KMS-11 (cell line): ENCODE measurements at regions not wholly inside any gene's neighbourhood (a gene's known extent, or its start where the extent isn't known, plus 50 kb on each side); places are given as distances from the start of the nearest gene placed in this dataset.

Source experiments
- H2AFZ ChIP-seq: fragments of 200-600 bp; sonication (generic); 2 replicates; pipeline ENCODE4 v1.6.1; 2016; ENCODE audit warnings: antibody characterized with exemption, mixed run types, low read depth
- H3K27ac ChIP-seq: fragments of 200-600 bp; sonication (generic); 2 replicates; pipeline ENCODE4 v1.6.1; 2016; ENCODE audit warnings: mild to moderate bottlenecking, mixed run types
- H3K27me3 ChIP-seq: fragments of 200-600 bp; sonication (generic); 2 replicates; pipeline ENCODE4 v1.6.1; 2017; ENCODE audit warnings: mild to moderate bottlenecking, low read depth, mixed run types, moderate library complexity; ENCODE audit not compliant: insufficient read depth
- H3K36me3 ChIP-seq: fragments of 200-600 bp; sonication (generic); 2 replicates; pipeline ENCODE4 v1.6.1; 2017; ENCODE audit warnings: mild to moderate bottlenecking, mixed run types; ENCODE audit not compliant: insufficient read depth
- H3K4me1 ChIP-seq: fragments of 200-600 bp; sonication (generic); 2 replicates; pipeline ENCODE4 v1.6.1; 2016; ENCODE audit warnings: mild to moderate bottlenecking, low read depth, mixed run types; ENCODE audit not compliant: poor library complexity, severe bottlenecking
- H3K4me2 ChIP-seq: fragments of 200-600 bp; sonication (generic); 2 replicates; pipeline ENCODE4 v1.7.0; 2016; ENCODE audit warnings: mild to moderate bottlenecking, mixed run types
- H3K4me3 ChIP-seq: fragments of 200-600 bp; sonication (generic); IDR thresholded peaks from 2 replicates; pipeline ENCODE4 v1.6.1; 2017; ENCODE audit warnings: low read depth, low read length, mixed read lengths; ENCODE audit not compliant: insufficient read depth
- H3K79me2 ChIP-seq: fragments of 200-600 bp; sonication (generic); 2 replicates; pipeline ENCODE4 v1.6.1; 2016; ENCODE audit warnings: low read depth, mixed run types; ENCODE audit not compliant: insufficient read depth
- H3K9ac ChIP-seq: fragments of 200-600 bp; sonication (generic); 2 replicates; pipeline ENCODE4 v1.6.1; 2016; ENCODE audit warnings: mild to moderate bottlenecking, mixed run types
- H4K20me1 ChIP-seq: fragments of 200-600 bp; sonication (generic); 2 replicates; pipeline ENCODE4 v1.6.1; 2016; ENCODE audit warnings: mild to moderate bottlenecking, mixed run types; ENCODE audit not compliant: insufficient read depth
- CTCF ChIP-seq: fragments of 200-600 bp; sonication (generic); conservative IDR thresholded peaks from 2 replicates; pipeline ENCODE4 v1.6.1; 2017; ENCODE audit warnings: low read depth, mild to moderate bottlenecking, antibody characterized with exemption, low read length, moderate library complexity, mixed read lengths

GRCh38 chr11:127224276-127224675 lies 223.7 kb upstream of the KIRREL3 start:
- TF ChIP-seq CTCF: no peak
- Histone ChIP-seq H3K4me3 (no peak overlapping the region), H3K27me3 (no peaks in the 10 kb centered on the region), H4K20me1 (no peaks in the 10 kb centered on the region), H2AFZ (no peak overlapping the region), H3K36me3 (no peaks in the 10 kb centered on the region), H3K9ac (no peak overlapping the region), H3K4me2 (no peak overlapping the region), H3K4me1 (no peaks in the 10 kb centered on the region), H3K27ac (no peak overlapping the region), H3K79me2 (no peaks in the 10 kb centered on the region)

GRCh38 chr11:127223633-127224032 lies 223.1 kb upstream of the KIRREL3 start:
- no peak for TF ChIP-seq CTCF
- Histone ChIP-seq H4K20me1 (no peaks in the 10 kb centered on the region), H3K27ac (no peak overlapping the region), H3K4me1 (no peaks in the 10 kb centered on the region), H3K36me3 (no peaks in the 10 kb centered on the region), H2AFZ (no peak overlapping the region), H3K4me3 (no peak overlapping the region), H3K4me2 (no peak overlapping the region), H3K79me2 (no peaks in the 10 kb centered on the region), H3K27me3 (no peaks in the 10 kb centered on the region), H3K9ac (no peak overlapping the region)

- Histone ChIP-seq H3K27ac (no peak overlapping the region), H3K79me2 (no peaks in the 10 kb centered on the region), H2AFZ (no peak overlapping the region), H3K9ac (no peak overlapping the region), H3K36me3 (no peaks in the 10 kb centered on the region), H3K4me1 (no peaks in the 10 kb centered on the region), H3K27me3 (no peaks in the 10 kb centered on the region), H3K4me3 (no peak overlapping the region), H4K20me1 (no peaks in the 10 kb centered on the region), H3K4me2 (no peak overlapping the region)
- TF ChIP-seq CTCF: no peak
Measured at GRCh38 chr11:127223026-127223425, 222.5 kb upstream of the KIRREL3 start.

GRCh38 chr11:127219704-127220103 lies 219.1 kb upstream of the KIRREL3 start:
- H3K27me3 ChIP-seq: no peaks in the 10 kb centered on the region
- H3K36me3 ChIP-seq: no peaks in the 10 kb centered on the region
- no peaks in the 10 kb centered on the region for H4K20me1 ChIP-seq
- H3K4me2 ChIP-seq: no peak overlapping the region
- H3K4me3 ChIP-seq: no peak overlapping the region
- no peak overlapping the region for H2AFZ ChIP-seq
- no peak overlapping the region for H3K27ac ChIP-seq
- no peaks in the 10 kb centered on the region for H3K4me1 ChIP-seq
- no peaks in the 10 kb centered on the region for H3K79me2 ChIP-seq
- no peak for TF ChIP-seq CTCF
- no peak overlapping the region for H3K9ac ChIP-seq

GRCh38 chr11:127218275-127218608 lies 217.7 kb upstream of the KIRREL3 start:
- Histone ChIP-seq H3K27ac (no peak overlapping the region), H3K79me2 (no peaks in the 10 kb centered on the region), H3K9ac (no peak overlapping the region), H3K4me1 (no peaks in the 10 kb centered on the region), H2AFZ (no peak overlapping the region), H3K4me3 (no peak overlapping the region), H3K4me2 (no peak overlapping the region), H3K36me3 (no peaks in the 10 kb centered on the region), H3K27me3 (no peaks in the 10 kb centered on the region), H4K20me1 (no peaks in the 10 kb centered on the region)
- TF ChIP-seq CTCF: no peak
